OCI-LY3 (cell line): ENCODE measurements at regions not wholly inside any gene's neighbourhood (a gene's known extent, or its start where the extent isn't known, plus 50 kb on each side); places are given as distances from the start of the nearest gene placed in this dataset.

Experiments used
- EZH2phosphoT487 ChIP-seq: fragments of 200-600 bp; shearing (Covaris generic); IDR thresholded peaks from 2 replicates; pipeline ENCODE4 v1.6.1; 2018; ENCODE audit warnings: antibody characterized with exemption, mixed run types, low read depth
- TF ChIP-seq, protein P1 (sequence below): fragments of 200-600, 300-600 bp; sonication (generic); IDR thresholded peaks from 2 replicates; pipeline ENCODE4 v1.5.1; 2014; ENCODE audit warnings: antibody characterized with exemption, low read length, low read depth

DNA sequence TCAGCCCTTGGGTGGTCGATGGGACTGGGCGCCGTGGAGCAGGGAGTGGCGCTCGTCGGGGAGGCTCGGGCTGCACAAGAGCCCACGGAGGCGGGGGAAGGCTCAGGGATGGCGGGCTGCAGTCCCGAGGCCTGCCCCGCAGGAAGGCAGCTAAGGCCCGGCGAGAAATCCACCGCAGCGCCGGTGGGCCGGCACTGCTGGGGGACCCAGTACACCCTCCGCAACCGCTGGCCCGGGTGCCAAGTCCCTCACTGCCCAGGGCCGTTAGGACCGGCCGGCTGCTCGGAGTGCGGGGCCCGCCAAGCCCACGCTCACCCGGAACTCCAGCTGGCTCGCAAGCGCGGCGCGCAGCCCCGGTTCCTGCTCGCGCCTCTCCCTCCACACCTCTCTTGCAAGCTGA, 138.4 kb downstream of the BAMBI start:
- TF ChIP-seq, protein P1, sequence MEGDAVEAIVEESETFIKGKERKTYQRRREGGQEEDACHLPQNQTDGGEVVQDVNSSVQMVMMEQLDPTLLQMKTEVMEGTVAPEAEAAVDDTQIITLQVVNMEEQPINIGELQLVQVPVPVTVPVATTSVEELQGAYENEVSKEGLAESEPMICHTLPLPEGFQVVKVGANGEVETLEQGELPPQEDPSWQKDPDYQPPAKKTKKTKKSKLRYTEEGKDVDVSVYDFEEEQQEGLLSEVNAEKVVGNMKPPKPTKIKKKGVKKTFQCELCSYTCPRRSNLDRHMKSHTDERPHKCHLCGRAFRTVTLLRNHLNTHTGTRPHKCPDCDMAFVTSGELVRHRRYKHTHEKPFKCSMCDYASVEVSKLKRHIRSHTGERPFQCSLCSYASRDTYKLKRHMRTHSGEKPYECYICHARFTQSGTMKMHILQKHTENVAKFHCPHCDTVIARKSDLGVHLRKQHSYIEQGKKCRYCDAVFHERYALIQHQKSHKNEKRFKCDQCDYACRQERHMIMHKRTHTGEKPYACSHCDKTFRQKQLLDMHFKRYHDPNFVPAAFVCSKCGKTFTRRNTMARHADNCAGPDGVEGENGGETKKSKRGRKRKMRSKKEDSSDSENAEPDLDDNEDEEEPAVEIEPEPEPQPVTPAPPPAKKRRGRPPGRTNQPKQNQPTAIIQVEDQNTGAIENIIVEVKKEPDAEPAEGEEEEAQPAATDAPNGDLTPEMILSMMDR = no peak
- no peak for TF ChIP-seq EZH2phosphoT487
